ENCODE measurements at regions not wholly inside any gene's neighbourhood (a gene's known extent, or its start where the extent isn't known, plus 50 kb on each side); places are given as distances from the start of the nearest gene placed in this dataset.
"Not testable (repeated sequence)": the region's sequence is repeated elsewhere in the genome, so short reads cannot be mapped to it uniquely, and the experiment has no call there.

GRCh38 chr6:112971651-112972050 is 624.5 kb downstream of the RFPL4B start:
- DNase-seq (ENCODE audit: low read depth in 1 of 2, low spot score in 1 of 2) (no peak), FAIRE-seq (no peak), ATAC-seq (no peak)
- ChIA-PET CTCF (no interaction called here), POLR2A (no interaction called here)
- TF ChIP-seq MAZ (IDR thresholded peaks at IDR 0.05; ENCODE audit: borderline replicate concordance, low read depth, low read length) (no peak), CEBPB (IDR thresholded peaks at IDR 0.05) (no peak), EHF (CRISPR knock-in tag; IDR thresholded peaks at IDR 0.05) (no peak), EHMT2 (IDR thresholded peaks at IDR 0.05; ENCODE audit: low read depth) (no peak), HOXA7 (CRISPR knock-in tag; IDR thresholded peaks at IDR 0.05) (no peak), CHD2 (IDR thresholded peaks at IDR 0.05; ENCODE audit: low read length, partially characterized antibody) (no peak), ZNF302 (CRISPR knock-in tag; IDR thresholded peaks at IDR 0.05) (no peak), KDM1A (IDR thresholded peaks at IDR 0.05; ENCODE audit: low read depth) (no peak), RCOR1 (IDR thresholded peaks at IDR 0.05; ENCODE audit: low read depth, low read length) (no peak), HES2 (IDR thresholded peaks at IDR 0.05) (no peak), TP53 (CRISPR knock-in tag; IDR thresholded peaks at IDR 0.05) (no peak), PHF8 (IDR thresholded peaks at IDR 0.05; ENCODE audit: borderline replicate concordance, low read depth) (no peak), FOXS1 (CRISPR knock-in tag; IDR thresholded peaks at IDR 0.05) (no peak), HMGXB4 (CRISPR knock-in tag; IDR thresholded peaks at IDR 0.05; ENCODE audit: borderline replicate concordance) (no peak), SMC3 (IDR thresholded peaks at IDR 0.05) (no peak)
- Histone ChIP-seq H3K9me3 (no peaks in the 10 kb centered on the region), H3K4me2 (no peak overlapping the region), H3K4me3 (no peak overlapping the region), H3K4me1 (no peaks in the 10 kb centered on the region), H3K27ac (no peak overlapping the region)
- WGBS (ENCODE audit: missing lambda C conversion rate), result 71% methylated on average over 1 of the region's 1 CpG

DNA sequence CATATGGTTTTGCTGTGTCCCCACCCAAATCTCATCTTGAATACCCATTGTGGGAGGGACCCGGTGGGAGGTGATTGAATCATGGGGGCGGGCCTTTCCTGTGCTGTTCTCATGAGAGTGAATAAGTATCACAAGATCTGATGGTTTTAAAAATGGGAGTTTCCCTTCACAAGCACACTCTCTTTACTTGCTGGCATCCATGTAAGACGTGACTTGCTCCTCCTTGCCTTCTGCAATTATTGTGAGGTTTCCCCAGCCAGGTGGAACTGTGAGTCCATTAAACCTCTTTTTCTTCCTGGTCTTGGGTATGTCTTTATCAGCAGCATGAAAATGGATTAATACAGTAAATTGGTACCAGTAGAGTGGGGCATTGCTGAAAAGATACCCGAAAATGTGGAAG is 627.8 kb downstream of the RFPL4B start:
- CTCF ChIA-PET; FAIRE-seq; ATAC-seq; H3K4me2 ChIP-seq; H3K27ac ChIP-seq; H3K4me3 ChIP-seq; H3K9me3 ChIP-seq; H3K4me1 ChIP-seq; DNase-seq (ENCODE audit: low read depth in 1 of 2, low spot score in 1 of 2); POLR2A ChIA-PET: not testable (repeated sequence)
- WGBS (ENCODE audit: missing lambda C conversion rate), result 24% methylated on average over 4 of the region's 4 CpGs

- POLR2A ChIA-PET; H3K9me3 ChIP-seq; CTCF ChIA-PET; H3K4me2 ChIP-seq; H3K4me1 ChIP-seq; H3K27ac ChIP-seq; FAIRE-seq; H3K4me3 ChIP-seq; ATAC-seq; DNase-seq (ENCODE audit: low read depth in 1 of 2, low spot score in 1 of 2): not testable (repeated sequence)
These were observed 629.4 kb downstream of the RFPL4B start for GRCh38 chr6:112976579-112976978.

- ATAC-seq, result no peak
These were observed 632.7 kb downstream of the RFPL4B start for GRCh38 chr6:112979830-112980229.

More at GRCh38 chr6:112979830-112980229, 632.7 kb downstream of the RFPL4B start:
- peaks cover 9% of the 10 kb centered on the region; the same call in 1 of the 3 replicates for H3K4me1 ChIP-seq
- DNase-seq (ENCODE audit: low read depth in 1 of 2, low spot score in 1 of 2) (no peak), FAIRE-seq (no peak)
- TF ChIP-seq ZC3H11A (IDR thresholded peaks at IDR 0.05) (no peak), POLR2AphosphoS2 (conservative IDR thresholded peaks at IDR 0.05; ENCODE audit: low read length) (no peak), ZFP36 (IDR thresholded peaks at IDR 0.05; ENCODE audit: borderline replicate concordance, partially characterized antibody) (no peak), KDM1A (IDR thresholded peaks at IDR 0.05; ENCODE audit: low read depth) (no peak), HOXB5 (CRISPR knock-in tag; IDR thresholded peaks at IDR 0.05) (no peak), EP300 (IDR thresholded peaks at IDR 0.05) (no peak), PHF8 (IDR thresholded peaks at IDR 0.05; ENCODE audit: borderline replicate concordance, low read depth) (no peak), RFX5 (IDR thresholded peaks at IDR 0.05) (no peak), HES2 (IDR thresholded peaks at IDR 0.05) (no peak), ESRRA (IDR thresholded peaks at IDR 0.05; ENCODE audit: borderline replicate concordance, low read length) (no peak)
- POLR2A ChIA-PET, result no interaction called here
- 0 out of 3 replicates have a peak overlapping the region, but pooled peaks have one; percentile 28 for H3K4me2 ChIP-seq
- CTCF ChIA-PET, result no interaction called here
- 23% methylated on average over 5 of the region's 5 CpGs for WGBS (ENCODE audit: missing lambda C conversion rate)
- no peak overlapping the region for H3K4me3 ChIP-seq
- no peak overlapping the region for H3K27ac ChIP-seq
- H3K9me3 ChIP-seq, result no peaks in the 10 kb centered on the region

Data from A549 (cell line).